ENCODE measurements at regions not wholly inside any gene's neighbourhood (a gene's known extent, or its start where the extent isn't known, plus 50 kb on each side); places are given as distances from the start of the nearest gene placed in this dataset.

DNA sequence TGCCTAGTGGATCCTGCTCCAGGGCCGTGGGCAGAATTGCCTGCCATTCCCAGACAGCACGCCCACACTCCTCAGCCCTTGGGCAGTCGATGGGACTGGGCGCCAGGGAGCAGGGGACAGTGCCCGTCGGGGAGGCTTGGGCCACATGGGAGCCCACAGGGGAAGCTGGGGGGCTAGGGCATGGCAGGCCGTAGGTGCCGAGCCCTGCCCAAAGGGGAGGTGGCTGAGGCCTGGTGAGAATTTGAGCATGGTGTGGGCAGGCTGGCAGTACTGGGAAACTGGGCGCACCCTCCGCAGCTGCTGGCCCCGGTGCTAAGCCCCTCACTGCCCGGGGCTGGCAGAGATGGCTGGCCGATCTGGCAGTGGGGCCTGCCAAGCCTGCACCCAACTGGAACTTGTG lies 1225.9 kb upstream of the EPHA6 start:
- DNase-seq (no peak), ATAC-seq (no peak)
- H3K9me3 ChIP-seq (ENCODE audit: control insufficient read depth, low read length, poor library complexity, severe bottlenecking) = no peaks in the 10 kb centered on the region
- H3K36me3 Mint-ChIP-seq (ENCODE audit: low read depth) = no peaks in the 10 kb centered on the region
- H3K27ac Mint-ChIP-seq = no peak overlapping the region
- no peaks in the 10 kb centered on the region for H3K4me1 Mint-ChIP-seq
- H3K4me3 Mint-ChIP-seq = no peak overlapping the region
- H3K27me3 Mint-ChIP-seq = no peaks in the 10 kb centered on the region

- H3K27me3 Mint-ChIP-seq = no peaks in the 10 kb centered on the region
- no peaks in the 10 kb centered on the region for H3K36me3 Mint-ChIP-seq (ENCODE audit: low read depth)
- H3K4me1 Mint-ChIP-seq = no peaks in the 10 kb centered on the region
- DNase-seq = no peak
- H3K27ac Mint-ChIP-seq = no peak overlapping the region
- no peak overlapping the region for H3K4me3 Mint-ChIP-seq
- H3K9me3 ChIP-seq (ENCODE audit: control insufficient read depth, low read length, poor library complexity, severe bottlenecking) = no peaks in the 10 kb centered on the region
- no peak for ATAC-seq
Observed at GRCh38 chr3:95595416-95596075, 1218.8 kb upstream of the EPHA6 start.

GRCh38 chr3:95607926-95608325 lies 1206.5 kb upstream of the EPHA6 start:
- Mint-ChIP-seq H3K27ac (no peak overlapping the region), H3K36me3 (ENCODE audit: low read depth) (no peaks in the 10 kb centered on the region), H3K27me3 (no peaks in the 10 kb centered on the region), H3K4me3 (no peak overlapping the region), H3K4me1 (no peaks in the 10 kb centered on the region)
- ATAC-seq (no peak), DNase-seq (no peak)
- peaks cover 4% of the 10 kb centered on the region for H3K9me3 ChIP-seq (ENCODE audit: control insufficient read depth, low read length, poor library complexity, severe bottlenecking)

GRCh38 chr3:95609411-95609810 lies 1205.0 kb upstream of the EPHA6 start:
- no peaks in the 10 kb centered on the region for H3K27me3 Mint-ChIP-seq
- no peak overlapping the region for H3K27ac Mint-ChIP-seq
- H3K4me1 Mint-ChIP-seq = no peaks in the 10 kb centered on the region
- no peak overlapping the region for H3K4me3 Mint-ChIP-seq
- H3K9me3 ChIP-seq (ENCODE audit: control insufficient read depth, low read length, poor library complexity, severe bottlenecking) = peaks cover 4% of the 10 kb centered on the region
- no peaks in the 10 kb centered on the region for H3K36me3 Mint-ChIP-seq (ENCODE audit: low read depth)
- DNase-seq = no peak
- ATAC-seq = no peak

- Mint-ChIP-seq H3K36me3 (ENCODE audit: low read depth) (no peaks in the 10 kb centered on the region), H3K4me1 (no peaks in the 10 kb centered on the region), H3K27ac (no peak overlapping the region), H3K27me3 (no peaks in the 10 kb centered on the region), H3K4me3 (no peak overlapping the region)
- DNase-seq (no peak), ATAC-seq (no peak)
- peaks cover 4% of the 10 kb centered on the region for H3K9me3 ChIP-seq (ENCODE audit: control insufficient read depth, low read length, poor library complexity, severe bottlenecking)
Observed at GRCh38 chr3:95612611-95613010, 1201.8 kb upstream of the EPHA6 start.

DNA sequence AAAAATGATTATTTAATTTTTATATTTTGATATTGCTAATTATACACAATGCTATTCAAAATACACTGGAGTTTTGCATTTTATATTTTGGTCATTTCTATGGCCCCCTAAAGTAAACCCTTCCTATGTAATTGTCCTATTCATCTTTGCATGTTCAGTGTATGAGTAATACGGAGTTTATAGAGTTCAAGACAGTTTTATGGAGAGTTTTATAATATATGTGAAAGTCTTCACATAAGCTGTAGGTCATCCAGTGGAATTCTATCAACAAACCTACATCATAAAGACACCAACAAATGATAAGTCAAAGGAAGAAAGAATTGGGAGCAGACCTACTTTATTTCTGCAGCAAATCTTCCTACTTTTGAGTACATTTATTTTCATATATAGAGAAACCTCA lies 1200.4 kb upstream of the EPHA6 start:
- no peak for DNase-seq
- ATAC-seq = no peak
- Mint-ChIP-seq H3K36me3 (ENCODE audit: low read depth) (no peaks in the 10 kb centered on the region), H3K27ac (no peak overlapping the region), H3K27me3 (no peaks in the 10 kb centered on the region), H3K4me1 (no peaks in the 10 kb centered on the region), H3K4me3 (no peak overlapping the region)
- H3K9me3 ChIP-seq (ENCODE audit: control insufficient read depth, low read length, poor library complexity, severe bottlenecking) = peaks cover under 1% of the 10 kb centered on the region

GRCh38 chr3:95615592-95616310 lies 1198.6 kb upstream of the EPHA6 start:
- Mint-ChIP-seq H3K4me3 (no peak overlapping the region), H3K36me3 (ENCODE audit: low read depth) (no peaks in the 10 kb centered on the region)

DNA sequence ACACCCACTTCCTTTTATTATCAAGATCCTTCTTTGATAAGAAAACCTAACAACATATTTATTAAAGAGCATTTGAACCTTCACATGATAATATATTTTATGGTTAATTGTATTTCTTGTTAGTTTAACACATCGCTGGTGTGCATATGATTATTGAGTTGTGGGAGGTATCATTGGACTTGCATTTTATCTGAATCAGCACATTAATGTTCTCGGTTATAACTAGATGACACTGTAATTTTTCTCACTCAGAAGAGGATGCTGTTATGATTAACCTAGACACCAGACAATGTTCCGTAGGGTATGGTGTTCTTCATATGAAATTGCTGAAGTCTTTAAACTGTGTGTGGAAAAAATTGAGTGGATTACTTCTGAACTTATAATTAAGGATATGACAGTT lies 1188.3 kb upstream of the EPHA6 start:
- H3K9me3 ChIP-seq (ENCODE audit: control insufficient read depth, low read length, poor library complexity, severe bottlenecking) = no peaks in the 10 kb centered on the region
- DNase-seq (no peak), ATAC-seq (no peak)
- H3K4me3 Mint-ChIP-seq = no peak overlapping the region
- no peaks in the 10 kb centered on the region for H3K4me1 Mint-ChIP-seq
- no peaks in the 10 kb centered on the region for H3K27me3 Mint-ChIP-seq
- no peaks in the 10 kb centered on the region for H3K36me3 Mint-ChIP-seq (ENCODE audit: low read depth)
- H3K27ac Mint-ChIP-seq = no peak overlapping the region

More at GRCh38 chr3:95615592-95616310, 1198.6 kb upstream of the EPHA6 start:
- Mint-ChIP-seq H3K4me1 (no peaks in the 10 kb centered on the region), H3K27me3 (no peaks in the 10 kb centered on the region), H3K27ac (no peak overlapping the region)
- ATAC-seq = no peak
- no peaks in the 10 kb centered on the region for H3K9me3 ChIP-seq (ENCODE audit: control insufficient read depth, low read length, poor library complexity, severe bottlenecking)
- no peak for DNase-seq

- H3K27me3 Mint-ChIP-seq = no peaks in the 10 kb centered on the region
- no peak for DNase-seq
- ATAC-seq = no peak
- H3K36me3 Mint-ChIP-seq (ENCODE audit: low read depth) = no peaks in the 10 kb centered on the region
- no peaks in the 10 kb centered on the region for H3K9me3 ChIP-seq (ENCODE audit: control insufficient read depth, low read length, poor library complexity, severe bottlenecking)
- no peak overlapping the region for H3K4me3 Mint-ChIP-seq
- no peak overlapping the region for H3K27ac Mint-ChIP-seq
- no peaks in the 10 kb centered on the region for H3K4me1 Mint-ChIP-seq
Observed at GRCh38 chr3:95627293-95627692, 1187.1 kb upstream of the EPHA6 start.

DNA sequence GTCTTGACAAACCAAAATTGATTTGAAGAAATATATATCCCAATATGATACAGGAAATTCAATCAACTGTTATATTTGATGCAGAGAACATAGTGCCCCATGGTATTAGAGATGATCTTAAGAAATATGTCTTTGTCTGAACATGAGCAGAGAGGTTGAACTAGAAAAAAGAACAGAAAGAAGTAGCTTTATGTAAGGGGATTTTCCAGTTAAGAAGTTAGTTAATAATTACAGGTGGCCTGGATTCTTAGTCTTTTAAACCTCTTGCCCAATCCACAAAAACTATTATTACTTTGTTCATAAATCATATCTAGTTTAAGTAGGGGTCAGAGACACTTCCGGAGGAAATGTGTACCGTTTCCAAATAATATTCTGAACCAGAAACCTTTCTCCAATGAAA lies 1186.7 kb upstream of the EPHA6 start:
- Mint-ChIP-seq H3K4me1 (no peaks in the 10 kb centered on the region), H3K27ac (no peak overlapping the region), H3K27me3 (no peaks in the 10 kb centered on the region), H3K4me3 (no peak overlapping the region), H3K36me3 (ENCODE audit: low read depth) (no peaks in the 10 kb centered on the region)
- H3K9me3 ChIP-seq (ENCODE audit: control insufficient read depth, low read length, poor library complexity, severe bottlenecking) = no peaks in the 10 kb centered on the region
- ATAC-seq (no peak), DNase-seq (no peak)

GRCh38 chr3:95629802-95630201 lies 1184.6 kb upstream of the EPHA6 start:
- H3K27me3 Mint-ChIP-seq = no peaks in the 10 kb centered on the region
- ATAC-seq (no peak), DNase-seq (no peak)
- no peaks in the 10 kb centered on the region for H3K9me3 ChIP-seq (ENCODE audit: control insufficient read depth, low read length, poor library complexity, severe bottlenecking)
- H3K4me1 Mint-ChIP-seq = no peaks in the 10 kb centered on the region
- H3K27ac Mint-ChIP-seq = no peak overlapping the region
- H3K36me3 Mint-ChIP-seq (ENCODE audit: low read depth) = no peaks in the 10 kb centered on the region
- no peak overlapping the region for H3K4me3 Mint-ChIP-seq

DNA sequence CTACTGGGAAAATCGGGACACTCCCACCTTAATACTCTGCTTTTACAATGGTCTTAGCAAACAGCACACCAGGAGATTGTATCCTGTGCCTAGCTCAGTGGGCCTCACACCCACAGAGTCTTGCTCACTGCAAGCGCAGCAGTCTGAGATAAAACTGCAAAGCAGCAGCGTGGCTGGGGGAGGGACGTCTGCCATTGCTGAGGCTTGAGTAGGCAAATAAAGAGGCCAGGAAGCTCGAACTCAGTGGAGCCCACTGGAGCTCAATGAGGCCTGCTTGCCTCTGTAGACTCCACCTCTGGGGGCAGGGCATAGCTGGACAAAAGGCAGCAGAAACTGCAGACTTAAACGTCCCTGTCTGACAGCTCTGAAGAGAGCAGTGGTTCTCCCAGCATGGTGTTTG lies 1169.1 kb upstream of the EPHA6 start:
- H3K27me3 Mint-ChIP-seq = no peaks in the 10 kb centered on the region
- no peaks in the 10 kb centered on the region for H3K9me3 ChIP-seq (ENCODE audit: control insufficient read depth, low read length, poor library complexity, severe bottlenecking)
- no peak overlapping the region for H3K4me3 Mint-ChIP-seq
- no peaks in the 10 kb centered on the region for H3K36me3 Mint-ChIP-seq (ENCODE audit: low read depth)
- DNase-seq (no peak), ATAC-seq (no peak)
- no peak overlapping the region for H3K27ac Mint-ChIP-seq
- H3K4me1 Mint-ChIP-seq = no peaks in the 10 kb centered on the region

- H3K27ac Mint-ChIP-seq = no peak overlapping the region
- ATAC-seq (no peak), DNase-seq (no peak)
- H3K9me3 ChIP-seq (ENCODE audit: control insufficient read depth, low read length, poor library complexity, severe bottlenecking) = no peaks in the 10 kb centered on the region
- no peaks in the 10 kb centered on the region for H3K36me3 Mint-ChIP-seq (ENCODE audit: low read depth)
- no peaks in the 10 kb centered on the region for H3K27me3 Mint-ChIP-seq
- no peaks in the 10 kb centered on the region for H3K4me1 Mint-ChIP-seq
- no peak overlapping the region for H3K4me3 Mint-ChIP-seq
Observed at GRCh38 chr3:95654570-95655362, 1159.6 kb upstream of the EPHA6 start.
